GM12878 (cell line): ENCODE measurements at regions not wholly inside any gene's neighbourhood (a gene's known extent, or its start where the extent isn't known, plus 50 kb on each side); places are given as distances from the start of the nearest gene placed in this dataset.

Source experiments
- ATAC-seq: fragments of 200-7000 bp; cut with Tn5 transposase; 3 replicates; pipeline ENCODE4 v1.9.1; 2020; ENCODE audit warnings: mild to moderate bottlenecking, moderate library complexity
- BruUV-seq: library from RNA; stranded (reverse); fragments of 400-500 nt; replicated peaks from 2 replicates; lab custom pipeline; 2021; lab: Mats Ljungman, UMichigan
- CTCF ChIA-PET: fragments of 300-600 bp; sonication (Branson Sonifier 250); formaldehyde crosslinking; extraction: SDS; loops from one replicate; lab custom pipeline; 2021; ENCODE audit warnings: inconsistent platforms; lab: Yijun Ruan, JAX
- POLR2A ChIA-PET: fragments of 350-600 bp; formaldehyde crosslinking; extraction: SDS; loops from one replicate; lab custom pipeline; 2021; ENCODE audit warnings: inconsistent platforms; lab: Charles Lee
- RAD21 ChIA-PET: fragments of 300-600 bp; sonication (Branson Sonifier 250); formaldehyde crosslinking; loops from one replicate; lab custom pipeline; 2023; ENCODE audit warnings: antibody characterized with exemption; ENCODE audit not compliant: unreplicated experiment; lab: Charles Lee
- SMC1A ChIA-PET: fragments of 300-600 bp; sonication (Branson Sonifier 250); formaldehyde crosslinking; loops from one replicate; lab custom pipeline; 2023; ENCODE audit not compliant: unreplicated experiment, uncharacterized antibody; lab: Charles Lee
- DNase-seq: peaks from one replicate; pipeline ENCODE4 v3.0.0-alpha.2; 2011; ENCODE audit warnings: low read depth, low spot score
- FAIRE-seq: peaks from 3 replicates; lab custom pipeline; 2011; peaks lifted over from hg19 to GRCh38; lab: Jason Lieb, UNC
- H2AFZ ChIP-seq: 2 replicates; pipeline ENCODE4 v1.6.0; 2011; ENCODE audit warnings: low read depth, low read length, control low read depth; ENCODE audit not compliant: control insufficient read depth
- H3K27ac ChIP-seq: 2 replicates; pipeline ENCODE4 v1.5.1; 2011; ENCODE audit warnings: control low read depth; ENCODE audit not compliant: control insufficient read depth, insufficient read depth
- H3K27me3 ChIP-seq, 2 experiments: replicated peaks in 1 of 2; 2 replicates each; pipeline versions ENCODE4 v1.6.0 to v1.6.1; 2011; ENCODE audit warnings: low read length in 1 of 2; ENCODE audit not compliant: control insufficient read depth in 2 of 2, insufficient read depth in 2 of 2
- H3K36me3 ChIP-seq, 2 experiments: 2 replicates each; pipeline ENCODE4 v1.5.1; 2011; ENCODE audit warnings: low read length in 1 of 2; ENCODE audit not compliant: control insufficient read depth in 2 of 2, insufficient read depth in 2 of 2
- H3K4me1 ChIP-seq: 2 replicates; pipeline ENCODE4 v1.6.1; 2011; ENCODE audit warnings: mild to moderate bottlenecking, low read length, moderate library complexity, mixed read lengths; ENCODE audit not compliant: control insufficient read depth, insufficient read depth
- H3K4me2 ChIP-seq: 2 replicates; pipeline ENCODE4 v1.6.0; 2011; ENCODE audit warnings: control low read depth; ENCODE audit not compliant: control insufficient read depth, insufficient read depth
- H3K4me3 ChIP-seq: fragments of 200-600 bp; sonication (generic); 2 replicates; pipeline ENCODE4 v1.5.1; 2016
- H3K79me2 ChIP-seq: 2 replicates; pipeline ENCODE4 v1.6.0; 2011; ENCODE audit warnings: low read length; ENCODE audit not compliant: control insufficient read depth, insufficient read depth
- H3K9ac ChIP-seq: 2 replicates; pipeline ENCODE4 v1.8.0; 2011; ENCODE audit warnings: low read length, control low read depth, mixed read lengths; ENCODE audit not compliant: control insufficient read depth, insufficient read depth
- H3K9me3 ChIP-seq: replicated peaks from 3 replicates; pipeline ENCODE4 v1.5.1; 2011; ENCODE audit warnings: mild to moderate bottlenecking, low read length; ENCODE audit not compliant: control insufficient read depth, insufficient read depth
- H4K20me1 ChIP-seq: 2 replicates; pipeline ENCODE4 v1.6.0; 2011; ENCODE audit not compliant: control insufficient read depth, insufficient read depth
- BCL11A ChIP-seq: IDR thresholded peaks from 2 replicates; pipeline ENCODE4 v1.6.1; 2011; ENCODE audit warnings: low read depth, low read length
- PKNOX1 ChIP-seq: fragments of 450-650 bp; IDR thresholded peaks from 2 replicates; pipeline ENCODE4 v1.6.1; 2016; ENCODE audit warnings: mild to moderate bottlenecking
- RBBP5 ChIP-seq: fragments of 200-600 bp; sonication (generic); conservative IDR thresholded peaks from 2 replicates; pipeline ENCODE4 v1.6.1; 2016
- TBL1XR1 ChIP-seq: IDR thresholded peaks from 2 replicates; pipeline ENCODE4 v1.6.1; 2012; ENCODE audit warnings: low read depth, low read length, improper control_type of control experiment
- WGBS: methylation state at CpG from one replicate; pipeline ENCODE4 v1.1.6; 2016; ENCODE audit warnings: low lambda C conversion rate; ENCODE audit not compliant: insufficient replicate concordance, insufficient coverage; ENCODE audit errors: missing lambda C conversion rate; 5-methylcytosine and 5-hydroxymethylcytosine counted together
- in situ Hi-C: fragments of 300-500 bp; cut with MboI; formaldehyde crosslinking; loops from 9 replicates; pipeline ENCODE4 v1.14.3; 2018; ENCODE audit warnings: mixed read lengths
- intact Hi-C: fragments of 100-400 bp; cut with micrococcal nuclease; formaldehyde crosslinking; loops from one replicate; pipeline ENCODE4 v1.14.2; 2022; ENCODE audit not compliant: unreplicated experiment
- TF ChIP-seq, protein P1 (sequence below): IDR thresholded peaks from 2 replicates; pipeline ENCODE4 v1.6.1; 2012; ENCODE audit warnings: low read depth, low read length, improper control_type of control experiment

DNA sequence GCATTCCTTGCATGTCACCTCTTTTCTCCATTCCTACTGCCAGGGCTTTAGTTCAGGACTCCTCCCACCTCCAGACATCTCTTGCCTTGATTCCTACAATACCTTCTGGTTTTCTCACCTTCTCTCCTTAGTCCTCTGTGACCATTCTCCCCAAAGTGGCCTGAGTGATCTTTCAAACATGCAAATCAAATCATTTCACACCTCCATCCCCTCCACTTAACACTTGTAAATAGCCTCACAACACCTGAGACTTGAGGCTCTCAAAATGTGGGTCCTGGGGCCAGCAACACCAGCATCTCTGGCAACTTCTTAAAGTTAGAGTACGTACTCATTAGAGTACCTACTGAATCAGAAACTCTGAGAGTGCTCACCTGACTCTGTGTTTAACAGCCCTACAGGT, 68.4 kb downstream of the RTL9 start:
- H3K36me3 ChIP-seq: no peaks in the 10 kb centered on the region
- intact Hi-C loops: no loop called here
- H3K79me2 ChIP-seq: no peaks in the 10 kb centered on the region
- no peak overlapping the region for H3K4me3 ChIP-seq
- no peak overlapping the region for H3K4me2 ChIP-seq
- peaks cover 0 to 4% of the 10 kb centered on the region in 2 experiments; a peak in 1 of 4 replicates for H3K27me3 ChIP-seq
- DNase-seq: no peak
- no peak overlapping the region for H2AFZ ChIP-seq
- no peak overlapping the region for H3K9ac ChIP-seq
- no peaks in the 10 kb centered on the region for H3K9me3 ChIP-seq
- CTCF ChIA-PET: interaction anchor here (1.1 to 1.2 kb wide), 3 partner anchors 9 to 281 kb away, joined by 3 to 4 read pairs (median 3); no protein-coding TSS in a partner anchor
- POLR2A ChIA-PET: no interaction called here
- in situ Hi-C loops: no loop called here
- no peak for TF ChIP-seq TBL1XR1
- H3K4me1 ChIP-seq: no peaks in the 10 kb centered on the region
- ATAC-seq: no peak
- no peak overlapping the region for H3K27ac ChIP-seq
- RAD21 ChIA-PET: no interaction called here
- SMC1A ChIA-PET: no interaction called here
- whole genome bisulfite sequencing: 21% methylated on average over 1 of the region's 1 CpG
- 0 out of 2 replicates have a peak, but pooled peaks cover 1% of the 10 kb centered on the region for H4K20me1 ChIP-seq
- no peak for FAIRE-seq
- no TSS peak for BruUV-seq

GRCh38 chrX:110428144-110428543, 69.5 kb downstream of the RTL9 start:
- intact Hi-C loops: no loop called here
- TF ChIP-seq PKNOX1: no peak
- TF ChIP-seq, protein P1, sequence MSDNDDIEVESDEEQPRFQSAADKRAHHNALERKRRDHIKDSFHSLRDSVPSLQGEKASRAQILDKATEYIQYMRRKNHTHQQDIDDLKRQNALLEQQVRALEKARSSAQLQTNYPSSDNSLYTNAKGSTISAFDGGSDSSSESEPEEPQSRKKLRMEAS: no peak
- TF ChIP-seq RBBP5: no peak
- no peak for TF ChIP-seq BCL11A
- ChIA-PET POLR2A (no interaction called here), RAD21 (no interaction called here), CTCF (interaction anchor here (1.1 to 1.2 kb wide), 3 partner anchors 8 to 282 kb away, joined by 3 to 4 read pairs (median 3); no protein-coding TSS in a partner anchor), SMC1A (no interaction called here)
- no TSS peak for BruUV-seq
- H3K79me2 ChIP-seq: no peaks in the 10 kb centered on the region
- H3K4me1 ChIP-seq: no peaks in the 10 kb centered on the region
- H3K36me3 ChIP-seq: no peaks in the 10 kb centered on the region
- no peak for DNase-seq
- H2AFZ ChIP-seq: no peak overlapping the region
- no peak overlapping the region for H3K4me2 ChIP-seq
- no peak overlapping the region for H3K9ac ChIP-seq
- no peaks in the 10 kb centered on the region for H3K9me3 ChIP-seq
- H3K4me3 ChIP-seq: no peak overlapping the region
- H3K27ac ChIP-seq: no peak overlapping the region
- ATAC-seq: no peak
- no peak for FAIRE-seq
- H3K27me3 ChIP-seq: peaks cover 0 to 4% of the 10 kb centered on the region in 2 experiments; a peak in 1 of 4 replicates
- WGBS: 45% methylated on average over 3 of the region's 3 CpGs
- no peaks in the 10 kb centered on the region for H4K20me1 ChIP-seq
- in situ Hi-C loops: no loop called here
